ENCODE measurements at regions not wholly inside any gene's neighbourhood (a gene's known extent, or its start where the extent isn't known, plus 50 kb on each side); places are given as distances from the start of the nearest gene placed in this dataset.
A peak's percentile ranks its signal among the peaks of the same experiment; 100 is the strongest.

GRCh38 chr2:100214265-100214971, 72.0 kb upstream of the AFF3 start:
- H3K27ac ChIP-seq = peak overlapping the region; percentile 66 to 78
- DNase-seq (ENCODE audit: low spot score in 2 of 2) = no peak

GRCh38 chr2:100213595-100213994, 71.2 kb upstream of the AFF3 start:
- intact Hi-C loops (cut with DNase I) = no loop called here
- Histone ChIP-seq H3K27ac (peak overlapping the region; percentile 66 to 78), H3K27me3 (no peaks in the 10 kb centered on the region), H3K9me3 (no peaks in the 10 kb centered on the region), H3K36me3 (no peaks in the 10 kb centered on the region), H3K4me1 (peaks cover 9 to 27% of the 10 kb centered on the region in 2 donors), H3K4me3 (no peak overlapping the region)
- DNase-seq (ENCODE audit: low spot score in 2 of 2) = no peak
- TF ChIP-seq CTCF (IDR thresholded peaks at IDR 0.05) = no peak

More at GRCh38 chr2:100214265-100214971, 72.0 kb upstream of the AFF3 start:
- peaks cover 9 to 27% of the 10 kb centered on the region in 2 donors for H3K4me1 ChIP-seq
- no peak overlapping the region for H3K4me3 ChIP-seq
- intact Hi-C loops (cut with DNase I) = no loop called here
- no peak for TF ChIP-seq CTCF (IDR thresholded peaks at IDR 0.05)
- no peaks in the 10 kb centered on the region for H3K36me3 ChIP-seq
- H3K9me3 ChIP-seq = no peaks in the 10 kb centered on the region
- H3K27me3 ChIP-seq = no peaks in the 10 kb centered on the region

- Histone ChIP-seq H3K36me3 (no peaks in the 10 kb centered on the region), H3K4me3 (no peak overlapping the region), H3K27me3 (no peaks in the 10 kb centered on the region), H3K9me3 (no peaks in the 10 kb centered on the region), H3K27ac (peak overlapping the region; percentile 66 to 78), H3K4me1 (peaks cover 9 to 27% of the 10 kb centered on the region in 2 donors)
- intact Hi-C loops (cut with DNase I) = no loop called here
- no peak for TF ChIP-seq CTCF (IDR thresholded peaks at IDR 0.05)
- DNase-seq (ENCODE audit: low spot score in 2 of 2) = no peak
These were observed 70.5 kb upstream of the AFF3 start for GRCh38 chr2:100212850-100213249.

- H3K27ac ChIP-seq = no peak overlapping the region
- TF ChIP-seq CTCF (IDR thresholded peaks at IDR 0.05) = no peak
- H3K4me1 ChIP-seq = peaks cover 9 to 27% of the 10 kb centered on the region in 2 donors
- no peaks in the 10 kb centered on the region for H3K9me3 ChIP-seq
- no peaks in the 10 kb centered on the region for H3K36me3 ChIP-seq
- H3K4me3 ChIP-seq = no peak overlapping the region
- no peaks in the 10 kb centered on the region for H3K27me3 ChIP-seq
- DNase-seq (ENCODE audit: low spot score in 2 of 2) = no peak
- intact Hi-C loops (cut with DNase I) = no loop called here
These were observed 69.1 kb upstream of the AFF3 start for GRCh38 chr2:100211521-100211920.

- Histone ChIP-seq H3K4me1 (peaks cover 2 to 8% of the 10 kb centered on the region in 2 donors), H3K36me3 (no peaks in the 10 kb centered on the region), H3K9me3 (no peaks in the 10 kb centered on the region), H3K4me3 (no peak overlapping the region), H3K27me3 (no peaks in the 10 kb centered on the region), H3K27ac (no peak overlapping the region)
- no peak for TF ChIP-seq CTCF (IDR thresholded peaks at IDR 0.05)
- intact Hi-C loops (cut with DNase I) = no loop called here
- DNase-seq (ENCODE audit: low spot score in 2 of 2) = no peak
These were observed 65.9 kb upstream of the AFF3 start for GRCh38 chr2:100208141-100208770.

Measured in ascending aorta (tissue), 2 donors.